H1 (cell line): ENCODE measurements at regions not wholly inside any gene's neighbourhood (a gene's known extent, or its start where the extent isn't known, plus 50 kb on each side); places are given as distances from the start of the nearest gene placed in this dataset.

Experiments
- CTCF ChIA-PET: fragments of 300-600 bp; sonication (Branson Sonifier 250); formaldehyde crosslinking; loops from one replicate; lab custom pipeline; 2021; ENCODE audit not compliant: partially characterized antibody; lab: Charles Lee
- POLR2A ChIA-PET: fragments of 300-600 bp; sonication (Branson Sonifier 250); formaldehyde crosslinking; loops from one replicate; lab custom pipeline; 2021; ENCODE audit warnings: inconsistent platforms; ENCODE audit not compliant: partially characterized antibody; lab: Charles Lee
- DNase-seq, 2 experiments: peaks; one replicate each; pipeline versions ENCODE4 v3.0.0 to v3.0.0-alpha.2; 2010 to 2022; ENCODE audit warnings: low spot score in 2 of 2, low read depth in 1 of 2, mixed read lengths in 1 of 2
- FAIRE-seq: peaks from 2 replicates; lab custom pipeline; 2011; peaks lifted over from hg19 to GRCh38; lab: Jason Lieb, UNC
- H2AFZ ChIP-seq: 2 replicates; pipeline ENCODE4 v1.8.1; 2012; ENCODE audit warnings: low read length, inconsistent platforms
- H2AK5ac ChIP-seq: 2 replicates; pipeline ENCODE4 v1.6.1; 2013; ENCODE audit warnings: low read depth, low read length
- H2BK120ac ChIP-seq: replicated peaks from 2 replicates; pipeline ENCODE3; 2013; ENCODE audit warnings: low read depth, low read length, inconsistent platforms
- H2BK12ac ChIP-seq: 2 replicates; pipeline ENCODE4 v1.6.1; 2013; ENCODE audit warnings: low read depth, low read length
- H2BK15ac ChIP-seq: 2 replicates; pipeline ENCODE4 v1.6.1; 2013; ENCODE audit warnings: low read length
- H2BK20ac ChIP-seq: 2 replicates; pipeline ENCODE4 v1.6.1; 2013; ENCODE audit warnings: low read length
- H2BK5ac ChIP-seq: 2 replicates; pipeline ENCODE4 v1.6.1; 2013; ENCODE audit warnings: low read depth, low read length
- H3K14ac ChIP-seq: 2 replicates; pipeline ENCODE4 v1.6.1; 2013; ENCODE audit warnings: inconsistent platforms; ENCODE audit not compliant: insufficient read length
- H3K18ac ChIP-seq: 2 replicates; pipeline ENCODE4 v1.6.1; 2013; ENCODE audit warnings: low read length; ENCODE audit errors: extremely low read depth
- H3K23ac ChIP-seq: 2 replicates; pipeline ENCODE4 v1.6.1; 2013; ENCODE audit warnings: inconsistent platforms; ENCODE audit not compliant: insufficient read length
- H3K23me2 ChIP-seq: 2 replicates; pipeline ENCODE4 v1.6.1; 2013; ENCODE audit warnings: low read depth, low read length
- H3K27ac ChIP-seq: 2 replicates; pipeline ENCODE4 v1.6.1; 2011; ENCODE audit warnings: low read depth, low read length, inconsistent platforms
- H3K27me3 ChIP-seq, 4 experiments: replicated peaks in 1 of 4; 1 replicate in 1 of 4; 2 replicates in 3 of 4; pipeline versions ENCODE4 v1.6.1 to v1.8.1; 2011 to 2013; ENCODE audit warnings: low read length in 3 of 4, mild to moderate bottlenecking in 3 of 4, inconsistent platforms in 2 of 4, mixed read lengths in 2 of 4, moderate library complexity in 1 of 4; ENCODE audit not compliant: control insufficient read depth in 3 of 4, insufficient read depth in 3 of 4; ENCODE audit errors: extremely low read depth in 1 of 4
- H3K36me3 ChIP-seq, 4 experiments: 2 replicates each; pipeline versions ENCODE4 v1.6.1 to v1.8.1; 2011 to 2013; ENCODE audit warnings: mild to moderate bottlenecking in 4 of 4, low read length in 3 of 4, moderate library complexity in 2 of 4, control low read depth in 1 of 4, inconsistent platforms in 1 of 4; ENCODE audit not compliant: insufficient read depth in 4 of 4, control insufficient read depth in 2 of 4
- H3K4ac ChIP-seq: replicated peaks from 2 replicates; pipeline ENCODE3; 2013; ENCODE audit warnings: low read length, low read depth, mixed read lengths, inconsistent platforms; ENCODE audit not compliant: insufficient read length
- H3K4me1 ChIP-seq, 4 experiments: replicated peaks in 1 of 4; 1 replicate in 1 of 4; 2 replicates in 3 of 4; pipeline versions ENCODE4 v1.6.1 to v1.8.1; 2011 to 2013; ENCODE audit warnings: low read length in 3 of 4, inconsistent platforms in 2 of 4, mixed read lengths in 1 of 4; ENCODE audit not compliant: insufficient read depth in 4 of 4, control insufficient read depth in 3 of 4
- H3K4me2 ChIP-seq, 2 experiments: 2 replicates each; pipeline versions ENCODE4 v1.6.1 to v1.8.1; 2011 to 2013; ENCODE audit warnings: low read depth in 2 of 2, low read length in 2 of 2, control low read depth in 1 of 2, inconsistent platforms in 1 of 2, mild to moderate bottlenecking in 1 of 2; ENCODE audit not compliant: insufficient read depth in 1 of 2
- H3K4me3 ChIP-seq, 4 experiments: fragments of 200-600, 300-600 bp in 1 of 4; sonication (generic), shearing (Covaris generic), sonication (Bioruptor Twin) in 1 of 4; 2 replicates each; pipeline versions ENCODE4 v1.5.1 to v1.8.1; 2011 to 2016; ENCODE audit warnings: low read length in 4 of 4, low read depth in 3 of 4, control low read depth in 2 of 4, inconsistent platforms in 2 of 4, mild to moderate bottlenecking in 2 of 4, mixed read lengths in 1 of 4, moderate library complexity in 1 of 4; ENCODE audit not compliant: insufficient read depth in 2 of 4; ENCODE audit errors: extremely low read depth in 1 of 4
- H3K56ac ChIP-seq: replicated peaks from 2 replicates; pipeline ENCODE3; 2013; ENCODE audit warnings: low read depth, mild to moderate bottlenecking, mixed read lengths, low read length, inconsistent platforms; ENCODE audit not compliant: insufficient read length
- H3K79me1 ChIP-seq: 2 replicates; pipeline ENCODE4 v1.6.1; 2013; ENCODE audit warnings: low read depth, low read length, control low read depth
- H3K79me2 ChIP-seq, 2 experiments: 2 replicates each; pipeline versions ENCODE4 v1.6.1 to v1.8.1; 2012 to 2013; ENCODE audit warnings: low read length in 2 of 2, mild to moderate bottlenecking in 2 of 2, inconsistent platforms in 1 of 2; ENCODE audit not compliant: insufficient read depth in 2 of 2, control insufficient read depth in 1 of 2
- H3K9ac ChIP-seq, 4 experiments: replicated peaks in 1 of 4; 1 replicate in 1 of 4; 2 replicates in 3 of 4; pipeline versions ENCODE4 v1.6.1 to v1.8.1; 2011 to 2013; ENCODE audit warnings: low read depth in 3 of 4, low read length in 3 of 4, control low read depth in 2 of 4, mild to moderate bottlenecking in 2 of 4, moderate library complexity in 2 of 4, inconsistent platforms in 1 of 4; ENCODE audit errors: extremely low read depth in 1 of 4
- H3K9me3 ChIP-seq, 2 experiments: 2 replicates each; pipeline versions ENCODE4 v1.6.1 to v1.8.1; 2012 to 2013; ENCODE audit warnings: mild to moderate bottlenecking in 2 of 2, moderate library complexity in 2 of 2, control low read depth in 1 of 2, inconsistent platforms in 1 of 2, low read depth in 1 of 2, low read length in 1 of 2, mixed read lengths in 1 of 2; ENCODE audit not compliant: insufficient read depth in 2 of 2
- H4K20me1 ChIP-seq, 2 experiments: replicated peaks in 1 of 2; 2 replicates each; pipeline versions ENCODE3 to v1.8.1; 2011 to 2013; ENCODE audit warnings: inconsistent platforms in 2 of 2, low read length in 2 of 2, mild to moderate bottlenecking in 1 of 2; ENCODE audit not compliant: insufficient read depth in 2 of 2, control insufficient read depth in 1 of 2
- H4K5ac ChIP-seq: 2 replicates; pipeline ENCODE4 v1.6.1; 2013; ENCODE audit warnings: low read length, low read depth, mixed read lengths, inconsistent platforms; ENCODE audit not compliant: insufficient read length
- H4K8ac ChIP-seq: 2 replicates; pipeline ENCODE4 v1.8.0; 2013; ENCODE audit warnings: mild to moderate bottlenecking, moderate library complexity, low read length, inconsistent platforms; ENCODE audit not compliant: insufficient read depth; ENCODE audit errors: extremely low read depth
- H4K91ac ChIP-seq: replicated peaks from 2 replicates; pipeline ENCODE3; 2013; ENCODE audit warnings: low read length, mixed read lengths, inconsistent platforms; ENCODE audit not compliant: insufficient read length
- CEBPB ChIP-seq: IDR thresholded peaks from 2 replicates; pipeline ENCODE4 v1.6.1; 2012; ENCODE audit warnings: low read depth, low read length
- WGBS, 2 experiments: shearing (Covaris generic) in 1 of 2; methylation state at CpG; one replicate each; pipeline versions ENCODE4 v1.1.6 to v1.1.7; 2013 to 2015; ENCODE audit warnings: low lambda C conversion rate in 2 of 2, mixed read lengths in 2 of 2, inconsistent platforms in 1 of 2, low coverage in 1 of 2, missing lambda C conversion rate in 1 of 2; ENCODE audit not compliant: insufficient replicate concordance in 2 of 2, insufficient coverage in 1 of 2, insufficient read length in 1 of 2; ENCODE audit errors: extremely low coverage in 1 of 2, missing lambda C conversion rate in 1 of 2; 5-methylcytosine and 5-hydroxymethylcytosine counted together

GRCh38 chr2:22530131-22530530 is 854.8 kb upstream of the KLHL29 start:
- no peaks in the 10 kb centered on the region for H3K36me3 ChIP-seq
- H3K18ac ChIP-seq = no peak overlapping the region
- peaks cover 0 to 2% of the 10 kb centered on the region in 2 experiments; a peak in 1 of 4 replicates for H3K9me3 ChIP-seq
- no peak overlapping the region for H2BK12ac ChIP-seq
- no peak overlapping the region for H3K27ac ChIP-seq
- H2BK20ac ChIP-seq = no peak overlapping the region
- no peak overlapping the region for H3K14ac ChIP-seq
- DNase-seq (no peak), FAIRE-seq (no peak)
- no peaks in the 10 kb centered on the region for H3K27me3 ChIP-seq
- no peak overlapping the region for H2BK15ac ChIP-seq
- no peak overlapping the region for H3K56ac ChIP-seq
- TF ChIP-seq CEBPB = no peak
- H3K79me1 ChIP-seq = no peaks in the 10 kb centered on the region
- no peak overlapping the region for H4K8ac ChIP-seq
- no peak overlapping the region for H4K91ac ChIP-seq
- ChIA-PET POLR2A (no interaction called here), CTCF (interaction anchor here (1.1 kb wide), 2 partner anchors 9 to 440 kb away, joined by 3 to 5 read pairs; no protein-coding TSS in a partner anchor)
- H3K23me2 ChIP-seq = no peaks in the 10 kb centered on the region
- no peak overlapping the region for H3K9ac ChIP-seq
- H3K4me1 ChIP-seq = no peaks in the 10 kb centered on the region
- H3K4me2 ChIP-seq = no peak overlapping the region
- no peak overlapping the region for H4K5ac ChIP-seq
- no peak overlapping the region for H2BK5ac ChIP-seq
- no peak overlapping the region for H2AK5ac ChIP-seq
- 96% methylated on average over 4 of the region's 4 CpGs; no CpG with 5 or more reads in 1 of the 2 experiments for WGBS, 2 experiments
- no peak overlapping the region for H2BK120ac ChIP-seq
- H3K4me3 ChIP-seq = no peak overlapping the region
- H3K4ac ChIP-seq = no peak overlapping the region
- no peak overlapping the region for H2AFZ ChIP-seq
- no peaks in the 10 kb centered on the region for H4K20me1 ChIP-seq
- H3K79me2 ChIP-seq = no peaks in the 10 kb centered on the region
- H3K23ac ChIP-seq = no peak overlapping the region
